Kidney (tissue), 13 donors: ENCODE measurements at regions not wholly inside any gene's neighbourhood (a gene's known extent, or its start where the extent isn't known, plus 50 kb on each side); places are given as distances from the start of the nearest gene placed in this dataset.

Experiments
- DNase-seq, 5 donors: peaks; one replicate each; pipeline ENCODE4 v3.0.0-alpha.2; 2013 to 2020
- FAIRE-seq: peaks from 2 replicates; lab custom pipeline; 2012; peaks lifted over from hg19 to GRCh38; lab: Jason Lieb, UNC
- H3K27ac ChIP-seq, 2 donors: one replicate each; pipeline ENCODE4 v1.7.0; 2013; ENCODE audit warnings: low read depth in 2 of 2, low read length in 2 of 2, inconsistent platforms in 1 of 2
- H3K27me3 ChIP-seq: one replicate; pipeline ENCODE4 v1.7.1; 2013; ENCODE audit warnings: low read length, inconsistent platforms; ENCODE audit not compliant: control insufficient read depth, insufficient read depth
- H3K36me3 ChIP-seq, 3 donors: one replicate each; pipeline versions ENCODE4 v1.7.0 to v1.7.1; 2013; ENCODE audit warnings: low read length in 3 of 3, control low read depth in 1 of 3, inconsistent platforms in 1 of 3; ENCODE audit not compliant: insufficient read depth in 3 of 3, control insufficient read depth in 2 of 3
- H3K4me1 ChIP-seq, 3 donors: one replicate each; pipeline versions ENCODE4 v1.7.0 to v1.7.1; 2013; ENCODE audit warnings: low read length in 3 of 3, inconsistent platforms in 1 of 3, low read depth in 1 of 3; ENCODE audit not compliant: control insufficient read depth in 2 of 3, insufficient read depth in 2 of 3
- H3K4me3 ChIP-seq, 3 donors: one replicate each; pipeline versions ENCODE4 v1.7.0 to v1.8.1; 2013; ENCODE audit warnings: low read length in 3 of 3, control low read depth in 1 of 3, inconsistent platforms in 1 of 3
- H3K9ac ChIP-seq, 3 donors: one replicate each; pipeline versions ENCODE4 v1.7.0 to v1.7.1; 2013; ENCODE audit warnings: low read length in 3 of 3, control low read depth in 1 of 3, inconsistent platforms in 1 of 3
- H3K9me3 ChIP-seq, 3 donors: one replicate each; pipeline versions ENCODE4 v1.7.0 to v1.7.1; 2013; ENCODE audit warnings: low read length in 3 of 3, control low read depth in 1 of 3, inconsistent platforms in 1 of 3; ENCODE audit not compliant: control insufficient read depth in 2 of 3, insufficient read depth in 1 of 3
- intact Hi-C: fragments of 100-400 bp; cut with DNase I; formaldehyde crosslinking; loops from one replicate; pipeline ENCODE4 v1.11.1; 2022
- TF ChIP-seq, protein P1 (sequence below): IDR thresholded peaks from 3 replicates; pipeline ENCODE4 v1.5.1; 2012; ENCODE audit warnings: mild to moderate bottlenecking, moderate library complexity, borderline replicate concordance; ENCODE audit not compliant: insufficient read depth; ENCODE audit errors: extremely low read depth
- donor health status: control.
- donor health status: control.
- donor health status: control.
- donor health status: control.
- donor health status: control.
- donor health status: DM: yes; HTN: yes; CAD: no.
- donor health status: Normal renal cell carcinoma (clear cell type).

DNA sequence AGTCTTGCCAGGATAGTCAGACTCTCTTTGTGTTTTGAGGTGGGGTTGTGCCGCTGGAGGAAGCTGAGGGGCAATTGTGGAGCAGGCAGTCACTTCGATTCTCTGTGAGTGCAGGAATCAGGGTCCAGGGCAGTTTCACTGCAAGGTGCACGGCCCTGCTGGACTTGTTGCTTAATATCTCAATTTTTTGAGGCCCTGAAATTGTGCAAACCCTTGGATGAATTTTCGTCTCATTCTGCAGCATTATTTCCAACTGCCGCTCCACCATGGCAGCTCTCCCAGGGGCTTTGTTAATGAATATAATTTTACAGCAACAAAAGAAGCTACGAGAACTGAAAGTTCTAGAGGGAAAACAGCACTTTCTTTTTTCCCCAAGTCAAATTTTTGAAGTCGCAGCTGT is 531.9 kb downstream of the QKI start:
- FAIRE-seq (no peak), DNase-seq (no peak)
- H3K9ac ChIP-seq, result peak overlapping the region in 1 of 3 donors; percentile 8
- no peaks in the 10 kb centered on the region for H3K36me3 ChIP-seq
- H3K9me3 ChIP-seq, result no peaks in the 10 kb centered on the region
- H3K4me3 ChIP-seq, result peak overlapping the region in 2 of 3 donors; percentile 32 to 45
- intact Hi-C loops, result no loop called here
- peak overlapping the region in 1 of 2 donors; percentile 1 for H3K27ac ChIP-seq
- H3K4me1 ChIP-seq, result peaks cover 6 to 10% (median 8%) of the 10 kb centered on the region in 3 donors
- H3K27me3 ChIP-seq, result no peaks in the 10 kb centered on the region
- TF ChIP-seq, protein P1, sequence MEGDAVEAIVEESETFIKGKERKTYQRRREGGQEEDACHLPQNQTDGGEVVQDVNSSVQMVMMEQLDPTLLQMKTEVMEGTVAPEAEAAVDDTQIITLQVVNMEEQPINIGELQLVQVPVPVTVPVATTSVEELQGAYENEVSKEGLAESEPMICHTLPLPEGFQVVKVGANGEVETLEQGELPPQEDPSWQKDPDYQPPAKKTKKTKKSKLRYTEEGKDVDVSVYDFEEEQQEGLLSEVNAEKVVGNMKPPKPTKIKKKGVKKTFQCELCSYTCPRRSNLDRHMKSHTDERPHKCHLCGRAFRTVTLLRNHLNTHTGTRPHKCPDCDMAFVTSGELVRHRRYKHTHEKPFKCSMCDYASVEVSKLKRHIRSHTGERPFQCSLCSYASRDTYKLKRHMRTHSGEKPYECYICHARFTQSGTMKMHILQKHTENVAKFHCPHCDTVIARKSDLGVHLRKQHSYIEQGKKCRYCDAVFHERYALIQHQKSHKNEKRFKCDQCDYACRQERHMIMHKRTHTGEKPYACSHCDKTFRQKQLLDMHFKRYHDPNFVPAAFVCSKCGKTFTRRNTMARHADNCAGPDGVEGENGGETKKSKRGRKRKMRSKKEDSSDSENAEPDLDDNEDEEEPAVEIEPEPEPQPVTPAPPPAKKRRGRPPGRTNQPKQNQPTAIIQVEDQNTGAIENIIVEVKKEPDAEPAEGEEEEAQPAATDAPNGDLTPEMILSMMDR, result no peak

DNA sequence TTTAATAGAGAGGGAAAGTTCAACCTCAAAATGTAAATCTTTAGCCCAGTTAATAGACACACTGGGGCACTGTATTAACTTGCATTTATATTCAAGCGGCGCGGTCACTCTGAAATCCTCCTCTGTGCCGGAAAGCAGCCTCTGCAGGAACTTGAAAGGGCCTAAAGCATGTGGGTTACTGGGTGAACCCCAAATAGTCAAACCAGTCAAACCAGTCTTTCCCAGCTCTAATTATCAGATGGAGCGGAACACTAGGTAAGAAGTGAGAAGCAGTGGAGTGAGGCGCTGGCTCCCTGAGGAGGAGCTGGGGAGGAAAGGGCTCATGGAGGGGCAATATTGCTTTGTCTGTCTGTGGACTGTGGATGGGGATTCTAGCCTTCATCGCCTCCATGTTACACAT is 531.3 kb downstream of the QKI start:
- intact Hi-C loops, result no loop called here
- Histone ChIP-seq H3K4me3 (peak overlapping the region; percentile 30 to 45 (median 32)), H3K4me1 (peaks cover 6 to 11% (median 8%) of the 10 kb centered on the region in 3 donors), H3K9me3 (no peaks in the 10 kb centered on the region), H3K27me3 (no peaks in the 10 kb centered on the region), H3K27ac (peak overlapping the region in 1 of 2 donors; percentile 29), H3K36me3 (no peaks in the 10 kb centered on the region), H3K9ac (peak overlapping the region in 1 of 3 donors; percentile 8)
- FAIRE-seq (peak; percentile 30), DNase-seq (peak in 4 of 5 donors; percentile 64 to 89 (median 78))
- TF ChIP-seq, protein P1, result no peak

DNA sequence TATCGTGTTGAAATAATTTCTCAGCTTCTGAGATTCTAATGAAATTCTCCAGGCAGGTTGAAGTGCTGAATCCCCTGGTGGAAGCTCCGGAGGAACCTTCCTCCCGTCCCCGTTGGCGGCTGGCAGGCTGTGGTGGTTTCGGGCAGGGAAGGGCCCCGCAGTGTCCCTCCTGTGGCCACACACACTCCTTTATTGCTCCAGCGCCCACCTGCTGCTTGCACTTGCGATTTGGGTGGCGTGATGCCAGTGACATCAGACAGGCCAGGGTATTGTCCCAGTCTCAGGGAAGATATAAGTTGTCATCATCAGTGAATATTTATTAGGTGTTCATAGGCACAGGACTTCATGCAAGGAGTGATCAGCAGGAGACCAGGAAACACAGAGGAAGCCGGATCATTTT is 530.4 kb downstream of the QKI start:
- FAIRE-seq (no peak), DNase-seq (peak in 2 of 5 donors; percentile 55 to 71)
- Histone ChIP-seq H3K36me3 (no peaks in the 10 kb centered on the region), H3K4me3 (no peak overlapping the region), H3K9ac (no peak overlapping the region), H3K27me3 (no peaks in the 10 kb centered on the region), H3K27ac (peak overlapping the region in 1 of 2 donors; percentile 55), H3K9me3 (no peaks in the 10 kb centered on the region), H3K4me1 (peaks cover 6 to 11% (median 8%) of the 10 kb centered on the region in 3 donors)
- intact Hi-C loops, result no loop called here
- TF ChIP-seq, protein P1, result no peak
